Muscle of arm (tissue), 1 donor: ENCODE measurements at regions not wholly inside any gene's neighbourhood (a gene's known extent, or its start where the extent isn't known, plus 50 kb on each side); places are given as distances from the start of the nearest gene placed in this dataset.
A peak's percentile ranks its signal among the peaks of the same experiment; 100 is the strongest.

Experiments
- DNase-seq: peaks from one replicate; pipeline ENCODE4 v3.0.0-alpha.2; 2013

- DNase-seq, result no peak
Observed at GRCh38 chr15:93486407-93487117, 397.6 kb upstream of the RGMA start.

- peak; percentile 92 for DNase-seq
Observed at GRCh38 chr15:93485438-93486327, 396.7 kb upstream of the RGMA start.

DNA sequence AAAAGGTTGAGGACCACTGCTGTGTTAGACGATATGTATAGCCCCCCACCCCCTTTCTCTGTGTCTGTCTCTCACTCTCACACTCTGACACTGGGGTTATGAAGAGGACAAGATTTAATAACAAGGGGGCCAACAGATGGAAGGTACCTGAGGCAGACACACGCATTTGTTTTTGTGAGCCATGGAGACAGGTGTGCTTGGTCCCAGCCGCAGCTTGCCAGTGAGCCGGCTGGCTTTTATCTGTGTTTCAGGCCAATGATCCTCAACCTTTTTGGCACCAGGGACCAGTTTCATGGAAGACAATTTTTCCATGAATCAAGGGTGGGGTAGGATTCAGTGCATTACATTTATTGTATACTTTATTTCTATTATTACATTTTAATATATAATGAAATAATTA, 394.9 kb upstream of the RGMA start:
- no peak for DNase-seq

DNA sequence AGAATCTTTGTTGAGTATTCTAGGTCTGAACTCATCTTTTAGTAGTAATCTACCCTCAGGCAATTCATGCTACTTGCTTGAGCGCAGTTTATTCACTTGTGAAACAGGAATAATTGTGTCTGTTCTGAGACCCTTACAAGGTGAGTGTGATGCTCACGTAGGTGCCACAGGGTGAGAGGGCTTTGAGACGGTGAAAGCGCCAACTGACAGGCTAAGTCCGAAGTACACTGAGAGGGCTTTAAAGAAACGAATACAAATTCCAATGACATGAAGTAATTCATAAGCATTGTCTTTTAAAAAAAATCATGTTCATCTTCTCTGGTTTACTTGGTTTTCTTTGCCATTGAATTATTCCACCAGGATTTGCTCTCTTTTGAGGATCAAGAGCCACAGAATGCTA, 393.7 kb upstream of the RGMA start:
- DNase-seq, result no peak

- DNase-seq, result peak; percentile 89
Observed at GRCh38 chr15:93479715-93480114, 390.7 kb upstream of the RGMA start.

- DNase-seq, result no peak
Observed at GRCh38 chr15:93478947-93479346, 389.9 kb upstream of the RGMA start.

- DNase-seq, result no peak
Observed at GRCh38 chr15:93477721-93478120, 388.7 kb upstream of the RGMA start.

- DNase-seq, result no peak
Observed at GRCh38 chr15:93477188-93477587, 388.2 kb upstream of the RGMA start.

- no peak for DNase-seq
Observed at GRCh38 chr15:93476491-93477177, 387.6 kb upstream of the RGMA start.

GRCh38 chr15:93474728-93475127, 385.7 kb upstream of the RGMA start:
- no peak for DNase-seq

DNA sequence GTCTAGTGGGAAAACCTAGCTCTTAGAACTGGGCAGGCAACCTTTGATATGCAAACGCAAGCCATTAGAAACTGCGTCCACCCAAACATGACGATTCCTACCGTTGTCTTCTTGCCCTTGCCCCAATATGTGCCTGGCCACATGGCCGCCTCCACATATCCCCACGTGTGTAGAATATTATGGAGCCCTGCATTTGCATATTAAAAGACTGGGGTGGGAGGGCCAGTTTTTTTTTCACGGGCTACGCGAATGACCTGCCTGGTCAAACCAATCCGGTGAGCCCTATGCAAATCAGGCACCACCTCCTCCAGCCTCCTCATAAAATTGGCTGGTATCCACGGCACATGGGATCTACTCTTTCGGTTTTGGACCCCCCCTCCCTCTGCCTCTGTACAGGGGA, 381.0 kb upstream of the RGMA start:
- no peak for DNase-seq

GRCh38 chr15:93467337-93467736, 378.3 kb upstream of the RGMA start:
- DNase-seq, result no peak

- DNase-seq, result no peak
Observed at GRCh38 chr15:93466380-93466779, 377.4 kb upstream of the RGMA start.

- no peak for DNase-seq
Observed at GRCh38 chr15:93462690-93463089, 373.7 kb upstream of the RGMA start.

DNA sequence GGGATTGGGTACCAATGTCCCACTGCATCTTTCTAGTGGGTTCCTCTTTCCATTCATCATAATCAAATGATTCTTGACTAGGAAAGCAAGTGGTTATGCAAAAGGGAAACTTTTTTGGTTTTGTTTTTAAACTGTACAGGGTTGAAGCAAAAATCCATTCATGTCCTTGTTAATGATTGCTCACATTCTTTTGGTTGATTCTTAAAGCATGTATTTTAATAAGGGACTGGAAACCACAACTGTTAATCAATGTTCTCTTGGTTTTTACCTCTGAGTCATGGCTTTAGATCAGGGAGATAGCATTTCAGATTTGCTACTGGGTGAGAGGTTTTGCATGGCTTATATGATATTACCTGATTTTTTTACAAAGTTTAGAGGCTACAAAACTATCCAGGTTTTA, 371.7 kb upstream of the RGMA start:
- DNase-seq, result no peak

GRCh38 chr15:93459396-93459795, 370.4 kb upstream of the RGMA start:
- no peak for DNase-seq

- no peak for DNase-seq
Observed at GRCh38 chr15:93458597-93458996, 369.6 kb upstream of the RGMA start.

DNA sequence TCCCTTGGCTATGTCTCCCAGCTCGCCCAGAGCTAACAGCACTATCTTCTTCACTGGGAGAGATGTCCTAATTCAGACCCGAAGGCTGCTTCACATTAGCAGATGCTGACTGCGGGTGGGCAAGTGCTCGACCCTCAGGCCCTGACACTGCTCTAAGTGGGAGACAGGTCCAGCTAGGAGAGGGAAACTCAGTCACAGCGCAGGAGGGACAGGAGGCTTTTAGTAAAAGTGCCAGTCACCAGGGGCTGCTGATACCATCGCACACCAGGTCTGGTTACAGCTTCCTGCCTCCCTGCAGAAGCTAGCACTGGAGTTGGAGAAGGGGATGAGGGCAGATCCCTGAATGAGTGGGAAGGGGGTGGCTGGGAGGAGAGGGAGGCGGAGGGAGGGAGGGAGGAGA, 365.8 kb upstream of the RGMA start:
- DNase-seq, result no peak

- DNase-seq, result no peak
Observed at GRCh38 chr15:93452537-93453211, 363.7 kb upstream of the RGMA start.

- DNase-seq, result no peak
Observed at GRCh38 chr15:93451822-93452221, 362.8 kb upstream of the RGMA start.

DNA sequence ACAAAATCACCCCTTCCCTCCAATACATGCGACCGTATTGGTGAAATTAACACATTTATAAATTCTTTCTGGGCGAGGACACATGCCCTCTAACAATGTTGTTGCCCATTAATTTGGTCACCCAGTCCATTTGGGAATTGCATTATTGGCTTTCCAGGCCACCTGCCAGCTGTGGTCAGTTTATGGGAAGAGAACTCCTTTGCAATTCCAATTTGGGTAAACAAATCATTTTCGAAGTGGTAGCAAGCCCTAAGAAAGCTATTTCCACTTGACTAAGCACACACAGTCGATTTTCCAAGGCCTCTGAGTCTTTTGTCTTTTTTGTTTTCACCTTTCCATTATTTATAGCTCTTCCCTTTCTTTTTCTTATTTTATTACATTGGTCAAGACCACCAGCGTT, 362.3 kb upstream of the RGMA start:
- no peak for DNase-seq

DNA sequence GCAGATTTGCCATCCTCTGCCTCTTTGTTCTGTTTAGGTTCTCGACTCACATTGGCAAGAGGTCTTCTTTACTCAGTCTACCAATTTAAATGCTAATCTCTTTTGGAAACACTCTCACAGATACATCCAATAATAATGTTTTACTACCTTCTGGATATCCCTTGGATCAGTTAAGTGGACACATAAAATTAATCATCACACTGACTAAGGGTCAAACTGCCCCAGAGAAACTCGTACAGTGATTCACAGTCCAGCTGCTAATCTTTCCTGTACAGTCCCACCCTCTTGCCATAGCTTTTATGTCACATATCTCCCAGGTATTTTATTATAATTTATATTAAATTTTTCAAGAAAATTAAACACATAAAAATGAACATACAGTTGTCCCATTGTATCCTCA, 360.8 kb upstream of the RGMA start:
- no peak for DNase-seq
